ENCODE measurements at regions not wholly inside any gene's neighbourhood (a gene's known extent, or its start where the extent isn't known, plus 50 kb on each side); places are given as distances from the start of the nearest gene placed in this dataset.

GRCh38 chr3:89046661-89047060 is 60.8 kb upstream of the EPHA3 start:
- H3K4me3 ChIP-seq (ENCODE audit: low read depth, low read length) = no peak overlapping the region

GRCh38 chr3:89049119-89049518 is 58.3 kb upstream of the EPHA3 start:
- DNase-seq (ENCODE audit: low read depth) = peak; percentile 18
- H3K4me3 ChIP-seq (ENCODE audit: low read depth, low read length) = no peak overlapping the region
- no peak for TF ChIP-seq MYC (IDR thresholded peaks at IDR 0.05; ENCODE audit: low read depth, low read length)
- TF ChIP-seq POLR2A (IDR thresholded peaks at IDR 0.05; ENCODE audit: extremely low read depth, insufficient read length) = no peak
- no peak for TF ChIP-seq MAX (IDR thresholded peaks at IDR 0.05; ENCODE audit: low read depth, low read length)
- TF ChIP-seq CTCF (IDR thresholded peaks at IDR 0.05; ENCODE audit: low read depth, low read length) = no peak

More at GRCh38 chr3:89046661-89047060, 60.8 kb upstream of the EPHA3 start:
- no peak for DNase-seq (ENCODE audit: low read depth)
- TF ChIP-seq MAX (IDR thresholded peaks at IDR 0.05; ENCODE audit: low read depth, low read length) = no peak
- no peak for TF ChIP-seq POLR2A (IDR thresholded peaks at IDR 0.05; ENCODE audit: extremely low read depth, insufficient read length)
- TF ChIP-seq CTCF (IDR thresholded peaks at IDR 0.05; ENCODE audit: low read depth, low read length) = no peak
- TF ChIP-seq MYC (IDR thresholded peaks at IDR 0.05; ENCODE audit: low read depth, low read length) = no peak

GRCh38 chr3:89052386-89052785 is 55.0 kb upstream of the EPHA3 start:
- H3K4me3 ChIP-seq (ENCODE audit: low read depth, low read length) = no peak overlapping the region
- TF ChIP-seq MYC (IDR thresholded peaks at IDR 0.05; ENCODE audit: low read depth, low read length) (no peak), MAX (IDR thresholded peaks at IDR 0.05; ENCODE audit: low read depth, low read length) (no peak), CTCF (IDR thresholded peaks at IDR 0.05; ENCODE audit: low read depth, low read length) (no peak), POLR2A (IDR thresholded peaks at IDR 0.05; ENCODE audit: extremely low read depth, insufficient read length) (no peak)
- DNase-seq (ENCODE audit: low read depth) = no peak

- H3K4me3 ChIP-seq (ENCODE audit: low read depth, low read length) = no peak overlapping the region
- DNase-seq (ENCODE audit: low read depth) = no peak
- no peak for TF ChIP-seq POLR2A (IDR thresholded peaks at IDR 0.05; ENCODE audit: extremely low read depth, insufficient read length)
- TF ChIP-seq MAX (IDR thresholded peaks at IDR 0.05; ENCODE audit: low read depth, low read length) = no peak
- no peak for TF ChIP-seq CTCF (IDR thresholded peaks at IDR 0.05; ENCODE audit: low read depth, low read length)
- TF ChIP-seq MYC (IDR thresholded peaks at IDR 0.05; ENCODE audit: low read depth, low read length) = no peak
Measured at GRCh38 chr3:89057398-89057797, 50.0 kb upstream of the EPHA3 start.

Data from NB4 (cell line).